Inflammatory macrophage (primary cell): ENCODE measurements at regions not wholly inside any gene's neighbourhood (a gene's known extent, or its start where the extent isn't known, plus 50 kb on each side); places are given as distances from the start of the nearest gene placed in this dataset.

Experiments
- DNase-seq, 2 donors: peaks; one replicate each; pipeline ENCODE4 v3.0.0-alpha.2; 2020 to 2022

DNA sequence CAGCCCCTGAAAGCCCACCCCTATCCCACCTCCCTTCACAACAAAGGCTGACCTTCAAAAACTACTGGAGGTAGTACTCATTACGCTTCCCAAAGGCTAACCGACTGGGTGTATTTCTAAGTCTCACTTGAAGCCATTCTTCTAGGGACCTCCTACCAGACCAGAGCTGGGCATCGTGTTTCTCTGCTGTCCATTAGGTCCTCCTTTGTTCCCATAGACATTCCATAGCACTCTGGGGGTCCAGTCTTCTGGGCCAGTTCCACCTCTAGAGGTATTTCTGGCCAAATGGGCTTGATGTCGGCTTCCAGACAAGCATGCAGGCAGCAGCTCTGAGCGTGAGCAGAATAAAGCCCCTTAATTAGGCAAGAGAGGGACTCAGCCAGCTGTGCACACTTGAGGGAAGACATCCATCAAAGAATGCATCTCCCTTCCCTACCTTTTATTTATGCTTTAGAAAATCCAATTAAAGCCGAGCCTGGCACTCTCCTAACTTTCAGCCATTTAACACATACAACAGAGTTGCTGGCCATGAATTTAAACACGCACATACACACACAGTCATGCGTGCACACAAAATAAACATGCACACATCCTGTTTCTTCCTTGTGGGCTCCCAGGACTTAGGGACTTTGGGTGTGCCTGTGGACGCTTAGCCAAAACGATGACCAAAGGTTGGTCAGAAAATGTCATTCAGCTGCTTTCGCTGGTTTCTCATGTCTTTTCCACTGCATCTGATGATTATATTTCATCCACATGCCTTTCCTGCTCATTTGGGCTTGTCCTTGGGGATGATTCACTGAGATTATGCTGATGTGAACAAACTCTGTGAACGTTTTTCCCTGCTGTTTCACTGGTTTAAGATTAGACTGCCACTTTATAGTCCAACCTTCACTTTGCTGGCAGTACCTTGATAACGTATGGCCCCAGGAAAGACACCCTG is 362.0 kb upstream of the NFE2L3 start:
- no peak for DNase-seq

DNA sequence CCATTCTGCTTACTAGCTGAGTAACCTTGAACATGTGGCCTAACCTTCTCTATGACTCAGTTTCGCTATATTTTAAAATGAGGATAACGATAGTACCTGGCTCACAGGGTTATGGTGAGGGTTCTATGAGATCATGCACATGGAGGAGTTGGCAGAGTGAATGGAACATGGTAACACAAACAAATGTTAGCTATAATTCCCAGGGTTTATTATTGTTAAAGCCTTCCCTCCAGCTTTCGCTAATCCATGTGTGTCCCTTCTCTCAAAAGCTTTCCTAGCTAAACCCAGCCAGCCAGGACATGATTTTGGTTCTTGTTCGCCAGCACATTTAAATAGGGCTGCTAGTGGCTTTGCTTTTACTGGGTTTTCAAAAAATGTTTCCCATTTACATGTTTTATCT is 361.0 kb upstream of the NFE2L3 start:
- DNase-seq = no peak

DNA sequence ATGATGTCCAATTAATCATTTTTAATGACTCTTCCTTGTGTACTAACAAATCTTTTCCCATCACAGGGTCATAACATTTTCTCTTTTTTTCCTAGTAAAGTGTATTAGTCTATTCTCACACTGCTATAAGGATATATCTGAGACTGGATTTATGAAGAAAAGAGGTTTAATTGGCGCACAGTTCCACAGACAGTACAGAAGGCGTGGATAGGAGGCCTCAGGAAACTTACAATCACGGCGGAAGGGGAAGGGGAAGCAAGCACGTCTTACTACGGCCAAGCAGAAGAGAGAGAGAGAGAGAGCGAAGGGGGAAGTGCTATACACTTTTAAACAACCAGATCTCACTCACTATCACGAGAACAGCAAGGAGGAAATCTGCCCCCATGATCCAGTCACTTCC is 359.4 kb upstream of the NFE2L3 start:
- peak in 1 of 2 donors; percentile 11 for DNase-seq

DNA sequence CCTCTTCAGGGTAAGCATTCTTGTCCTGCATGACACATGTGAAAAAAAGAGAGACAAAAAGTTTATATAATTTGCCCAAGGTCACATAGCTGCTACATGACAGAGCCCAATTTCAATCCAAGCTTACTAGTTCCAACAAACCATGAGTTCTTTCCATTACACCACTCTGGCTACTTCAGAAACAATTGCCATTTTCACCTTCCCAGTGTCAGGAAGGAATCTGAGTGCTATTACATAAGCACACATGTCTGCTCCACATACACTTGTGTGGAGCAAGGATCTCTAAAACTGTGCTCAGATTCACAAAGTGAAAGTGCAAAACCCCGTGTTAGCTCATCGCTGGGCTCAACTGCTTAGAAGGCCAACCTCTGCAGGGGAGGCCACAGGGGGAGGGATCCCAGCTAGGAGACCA is 356.2 kb upstream of the NFE2L3 start:
- no peak for DNase-seq

DNA sequence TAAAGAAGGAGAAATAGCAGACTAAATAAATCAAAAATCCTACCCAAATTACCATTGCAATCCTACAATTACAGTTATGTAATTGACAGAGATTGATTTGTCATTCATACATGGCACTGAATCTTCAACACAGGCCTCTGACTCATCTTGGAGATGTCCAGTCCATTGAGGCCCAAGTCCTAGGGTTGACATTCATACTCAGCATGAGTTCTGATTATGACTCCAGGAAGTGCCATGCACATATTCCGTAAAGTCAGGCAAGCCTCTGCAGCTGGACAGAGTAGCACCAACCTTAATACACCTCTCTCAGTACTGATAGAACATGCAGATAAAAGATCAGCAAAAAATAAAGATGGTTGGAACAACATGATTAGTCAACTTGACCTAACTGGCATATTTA is 353.7 kb upstream of the NFE2L3 start:
- DNase-seq = no peak

DNA sequence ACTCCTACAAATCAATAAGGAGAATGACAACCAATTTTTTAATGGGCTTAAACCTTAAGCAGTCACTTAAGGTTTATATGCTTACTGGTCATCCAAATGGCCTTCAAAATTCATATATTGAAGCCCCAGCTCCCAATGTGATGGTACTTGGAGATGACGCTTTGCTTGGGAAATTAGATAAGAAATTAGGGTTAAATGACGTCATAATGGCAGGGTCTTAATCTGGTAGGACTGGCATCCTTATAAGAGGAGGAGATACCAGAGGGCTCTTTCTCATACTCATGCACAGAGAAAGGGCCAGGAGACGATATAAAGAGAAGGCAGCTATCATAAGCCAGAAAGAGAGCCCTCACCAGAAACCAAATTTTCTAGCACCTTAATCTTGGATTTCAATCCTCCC is 350.8 kb upstream of the NFE2L3 start:
- DNase-seq = no peak

DNA sequence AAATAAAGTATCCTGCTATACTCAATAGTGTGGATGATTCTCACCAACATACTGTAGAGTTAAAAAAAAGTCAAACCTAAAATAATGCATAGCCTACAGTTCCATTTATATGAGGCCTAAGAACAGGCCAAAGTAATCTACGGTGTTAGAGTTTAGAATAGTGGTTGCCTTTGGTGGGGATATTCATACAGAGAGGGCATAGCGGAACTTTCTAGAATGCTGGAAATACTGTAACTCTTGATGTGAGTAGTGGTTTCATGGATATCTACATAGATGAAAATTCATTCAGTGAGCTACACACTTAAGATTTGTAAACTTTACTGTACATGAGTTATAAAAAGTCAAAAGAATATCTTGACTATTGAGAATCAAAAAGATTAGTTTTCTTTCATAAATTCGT is 349.9 kb upstream of the NFE2L3 start:
- no peak for DNase-seq

DNA sequence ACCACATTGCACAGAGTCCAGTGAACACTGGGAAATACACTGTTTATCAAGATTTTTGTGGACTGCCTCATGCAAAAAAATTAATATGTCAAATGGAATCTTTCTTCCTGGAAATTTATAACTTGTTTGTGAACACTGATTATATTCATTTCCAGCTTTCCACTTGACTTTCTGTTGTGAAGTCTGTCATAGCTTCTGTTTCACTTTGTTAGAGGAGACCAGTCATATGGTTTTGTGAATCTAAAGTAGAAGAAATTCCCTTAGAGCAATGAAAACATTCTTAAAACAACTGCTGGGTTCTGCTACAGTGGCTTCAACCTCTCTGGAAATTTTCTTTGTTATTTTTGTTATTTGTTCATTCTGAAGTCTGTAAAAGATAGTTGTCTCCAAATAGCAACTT is 349.5 kb upstream of the NFE2L3 start:
- DNase-seq = no peak

DNA sequence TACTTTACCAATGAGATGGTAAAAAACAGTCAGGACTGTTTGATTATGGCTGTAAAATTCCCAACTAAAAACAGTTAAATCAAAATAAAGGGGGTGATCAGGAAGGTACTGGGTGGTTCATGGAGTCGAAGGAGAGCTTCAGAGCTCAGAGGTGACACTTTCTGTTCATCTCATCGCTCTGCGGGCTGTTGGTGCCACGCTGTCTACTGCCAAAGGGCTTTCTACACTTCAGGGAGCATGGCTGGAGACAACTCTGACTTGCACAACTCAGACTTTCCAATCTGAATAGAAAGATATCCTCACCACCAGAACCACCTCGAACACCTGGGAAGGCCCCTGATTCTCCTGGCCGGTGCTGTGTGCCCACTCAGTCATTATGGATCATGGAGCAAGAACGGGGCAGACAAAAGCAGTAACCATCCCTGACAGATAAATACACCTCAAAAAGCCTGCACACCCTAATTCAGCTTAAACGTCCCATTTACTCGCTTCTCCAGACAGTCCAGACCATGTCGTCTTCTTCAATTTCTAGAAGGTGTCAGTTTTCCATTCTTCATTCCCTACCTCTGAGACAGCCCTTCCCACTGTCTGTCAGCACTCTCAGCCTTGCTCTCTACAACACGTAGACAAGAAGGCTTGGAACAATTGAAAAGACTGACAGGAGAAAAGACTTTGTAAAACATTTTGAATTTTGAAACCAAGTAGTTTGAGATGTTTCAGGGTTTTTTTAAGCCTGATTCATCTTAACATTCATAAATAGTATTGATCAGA is 348.7 kb upstream of the NFE2L3 start:
- no peak for DNase-seq

DNA sequence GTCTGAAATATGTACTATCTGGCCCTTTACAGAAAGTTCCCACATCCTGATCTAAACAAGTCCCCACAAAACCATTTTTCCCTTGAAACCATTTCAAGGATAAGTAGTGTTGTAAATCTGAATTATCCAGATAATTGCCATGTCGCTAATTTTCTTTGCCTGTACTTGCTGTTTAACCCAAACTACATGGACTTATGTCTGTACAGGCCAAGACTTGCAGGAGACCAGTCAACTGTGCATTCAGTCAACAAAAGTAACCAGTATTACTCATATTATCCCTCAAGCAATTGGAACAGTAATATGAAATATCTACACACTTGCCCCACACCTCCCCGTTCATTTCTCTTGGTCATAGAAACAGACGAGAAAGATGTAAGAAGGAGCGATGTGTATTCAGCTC is 347.8 kb upstream of the NFE2L3 start:
- DNase-seq = no peak

DNA sequence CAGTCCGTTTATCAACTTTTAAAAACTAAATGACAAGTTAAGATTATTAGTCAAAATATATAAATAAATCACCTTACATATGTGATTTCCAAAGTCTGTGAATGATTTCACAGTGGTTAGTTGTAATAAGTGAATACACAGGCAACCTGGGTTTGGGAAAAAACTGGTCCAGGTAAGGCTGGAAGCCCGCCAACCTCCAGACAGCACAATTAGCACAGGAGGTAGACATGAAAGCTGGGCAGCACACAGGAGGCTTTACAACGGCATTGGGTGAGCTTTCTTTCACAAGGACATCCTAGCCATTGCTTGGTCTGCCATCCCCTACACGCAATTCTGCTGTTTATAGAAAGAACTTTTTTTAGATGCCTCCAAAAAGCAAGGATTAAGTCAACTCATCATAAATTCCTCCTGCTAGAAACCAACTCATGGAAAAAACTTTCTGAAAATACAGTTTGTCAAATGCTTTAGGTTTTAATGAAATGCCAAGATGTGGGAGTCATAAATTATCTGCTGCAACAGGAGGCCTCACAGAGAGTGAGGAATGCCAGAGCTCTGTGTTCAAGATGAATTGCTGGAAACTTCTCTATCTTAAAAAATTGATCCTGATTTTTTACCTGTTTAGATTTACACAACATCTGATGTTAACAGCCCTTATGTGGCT is 346.8 kb upstream of the NFE2L3 start:
- no peak for DNase-seq

DNA sequence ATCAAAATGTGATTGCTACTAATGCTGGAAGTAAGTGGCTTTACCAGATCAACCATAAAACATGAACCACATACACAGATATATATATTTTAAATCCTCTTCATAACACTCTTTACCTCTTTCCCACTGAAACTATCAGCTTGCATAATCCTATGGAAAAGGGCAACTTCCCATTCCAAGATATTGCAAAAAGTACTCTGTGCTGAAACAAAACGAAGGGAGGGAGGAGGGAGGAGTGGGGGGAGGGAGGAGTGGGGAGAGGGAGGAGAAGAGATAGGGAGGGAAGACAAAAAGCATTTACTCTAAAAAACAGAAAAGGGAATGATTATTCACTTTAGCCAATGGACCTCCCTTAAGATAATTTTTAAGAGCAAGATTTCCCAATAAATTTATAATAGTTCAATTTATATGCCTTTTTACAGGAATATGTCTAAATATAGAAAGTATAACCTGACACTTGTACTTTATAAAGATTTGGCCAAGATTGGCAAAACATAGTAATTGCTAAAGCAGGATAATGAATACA is 344.8 kb upstream of the NFE2L3 start:
- DNase-seq = no peak

DNA sequence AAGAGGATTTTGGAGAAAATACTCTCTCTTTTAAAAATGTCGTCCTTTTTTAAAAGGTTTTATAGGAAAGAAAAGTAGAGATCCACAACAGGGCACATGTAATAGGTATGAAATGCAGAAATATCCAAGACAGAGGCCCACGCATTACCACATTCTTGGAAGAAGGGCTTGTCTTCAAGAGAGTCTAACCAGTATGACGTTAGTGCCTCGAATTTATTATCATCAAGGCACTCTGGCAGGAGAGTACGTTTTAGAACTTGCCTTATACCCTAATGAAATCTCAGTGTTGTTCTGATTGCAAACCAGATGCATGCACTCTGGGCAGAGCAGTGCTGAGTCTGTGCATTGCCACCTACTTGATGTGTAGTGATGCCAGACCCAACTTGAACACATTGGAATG is 342.6 kb upstream of the NFE2L3 start:
- DNase-seq = no peak

DNA sequence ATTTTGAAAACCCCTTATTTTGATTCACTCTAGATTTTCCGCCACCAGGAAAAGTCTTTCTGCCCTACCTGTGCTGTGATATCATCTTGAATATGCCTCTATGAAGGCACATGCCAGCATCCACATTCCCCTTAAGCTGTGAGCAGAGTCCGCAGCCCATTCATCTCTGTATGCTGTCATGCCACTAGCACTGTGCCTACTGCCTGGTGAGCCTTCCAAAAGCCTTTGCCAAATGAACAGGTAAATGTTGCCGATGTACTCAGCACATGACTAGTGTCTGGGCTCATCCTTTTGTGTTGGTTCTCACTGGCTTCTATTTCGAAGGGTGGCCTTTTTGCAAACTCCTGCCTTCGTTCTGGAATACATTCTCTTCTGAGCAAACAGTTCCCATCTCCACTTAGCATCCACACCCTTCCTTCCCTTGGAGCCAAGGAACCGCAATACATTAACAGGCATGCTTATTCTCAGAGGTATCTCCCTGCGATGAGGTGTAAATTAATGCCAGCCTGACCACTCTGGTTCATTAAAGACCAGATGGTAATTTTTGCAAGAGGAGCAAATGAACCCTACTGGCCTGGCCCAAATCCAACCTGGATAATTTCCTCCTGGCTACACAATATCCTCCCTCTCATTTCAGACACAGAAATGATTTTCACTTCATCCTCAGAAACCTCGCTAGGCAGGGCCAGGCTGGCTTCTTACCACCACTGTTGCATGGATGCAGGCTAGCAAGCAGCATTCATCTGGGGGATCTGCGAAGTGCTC is 339.7 kb upstream of the NFE2L3 start:
- DNase-seq = no peak

DNA sequence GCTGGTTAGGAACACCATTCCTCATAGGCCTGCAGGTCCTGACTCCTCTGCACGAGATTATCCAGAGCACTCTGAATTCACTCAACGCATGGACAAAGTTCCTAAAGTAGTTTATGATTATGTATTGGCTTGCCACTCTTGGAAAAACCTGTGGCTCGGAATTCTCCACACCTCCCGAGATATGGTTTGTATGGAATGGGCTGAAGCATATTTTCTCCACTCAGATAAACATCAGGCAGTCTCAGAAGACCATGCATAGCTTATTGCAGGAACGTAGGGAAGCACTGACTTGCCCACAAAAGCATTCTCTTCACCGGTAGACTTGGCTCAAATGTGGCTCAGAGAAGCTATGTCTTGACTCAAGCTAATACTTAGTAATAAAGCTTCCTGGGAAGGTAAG is 338.6 kb upstream of the NFE2L3 start:
- no peak for DNase-seq

DNA sequence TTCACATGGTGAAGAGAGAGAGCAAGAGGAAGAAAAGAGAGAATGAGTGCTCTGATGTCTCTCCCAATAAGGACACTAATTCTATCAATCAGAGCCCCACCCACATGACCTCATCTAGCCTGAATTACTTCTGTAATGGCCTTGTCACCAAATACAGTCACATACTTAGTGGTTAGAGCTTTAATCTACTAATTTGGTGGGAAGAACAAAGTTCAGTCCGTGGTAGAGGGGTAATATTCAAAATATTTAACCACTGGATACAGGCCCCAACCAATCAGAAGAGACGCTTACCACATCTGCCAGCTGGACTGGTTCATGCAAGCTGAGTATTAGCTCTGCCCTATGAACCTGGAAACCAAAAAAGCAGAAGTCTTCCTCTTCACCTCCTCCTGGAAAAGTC is 336.3 kb upstream of the NFE2L3 start:
- no peak for DNase-seq

DNA sequence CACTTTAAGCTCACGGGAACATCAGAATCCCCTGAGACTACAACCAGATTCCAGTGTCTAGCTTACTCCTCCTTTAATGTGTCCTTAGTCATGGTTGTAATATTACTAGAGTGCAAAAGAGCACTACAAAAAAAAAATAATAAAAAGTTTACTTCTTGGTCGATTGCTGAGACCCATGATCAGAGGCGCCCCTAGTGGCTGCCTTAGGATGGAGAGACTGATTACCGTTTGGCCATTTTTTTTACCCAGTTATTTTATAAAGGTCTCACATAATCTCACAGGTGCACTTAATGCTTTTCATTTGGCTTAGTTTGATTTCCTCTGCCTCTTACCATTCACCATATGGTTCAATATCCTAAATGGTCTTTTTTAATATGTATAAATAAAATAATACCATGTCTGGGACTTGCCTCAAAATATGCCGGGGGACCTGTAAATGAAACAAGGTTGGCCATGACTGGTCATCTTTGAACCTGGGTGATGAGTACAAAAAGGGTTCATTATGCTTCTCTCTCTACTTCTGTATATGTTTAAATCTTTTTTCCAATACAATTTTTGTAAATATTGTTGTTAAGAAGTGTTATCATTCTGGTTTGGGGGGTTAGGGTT is 331.5 kb upstream of the NFE2L3 start:
- no peak for DNase-seq

DNA sequence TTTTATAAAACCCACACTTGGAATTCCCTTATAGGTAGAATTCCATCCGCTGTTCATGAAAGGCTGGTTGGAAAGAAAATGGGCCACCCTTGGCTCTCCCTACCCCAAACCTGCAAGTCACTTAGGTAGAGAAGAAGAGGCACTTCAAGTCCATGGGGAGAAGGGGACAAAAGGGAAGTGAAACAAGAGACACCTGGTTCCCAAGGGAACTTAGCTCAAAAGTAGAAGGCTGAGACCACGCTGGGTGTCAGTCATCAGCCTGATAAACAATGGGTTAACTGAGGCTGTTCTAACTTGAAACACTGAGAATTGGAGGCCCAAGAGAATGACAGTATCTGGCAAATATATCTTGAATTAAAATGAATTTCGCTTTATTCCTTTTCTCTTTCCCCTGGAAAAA is 330.8 kb upstream of the NFE2L3 start:
- DNase-seq = no peak

DNA sequence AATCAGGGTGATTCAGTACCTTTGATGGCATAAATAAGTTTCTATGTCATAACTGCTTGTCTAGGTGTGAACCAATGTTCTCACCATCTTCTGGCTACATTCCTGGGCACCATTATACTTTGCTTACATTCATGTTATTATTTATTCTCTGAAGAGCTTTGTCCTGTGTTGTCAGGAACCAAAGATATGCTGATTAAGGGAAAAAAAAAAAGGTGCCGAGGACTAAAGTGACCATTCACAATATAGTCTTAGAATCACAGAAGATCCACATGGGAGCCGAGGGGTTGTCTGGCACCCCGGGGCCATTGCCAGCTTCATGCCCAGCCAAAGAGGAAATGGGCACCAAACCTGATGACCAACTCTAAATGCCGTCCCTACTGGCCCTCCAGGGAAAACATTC is 329.2 kb upstream of the NFE2L3 start:
- no peak for DNase-seq

DNA sequence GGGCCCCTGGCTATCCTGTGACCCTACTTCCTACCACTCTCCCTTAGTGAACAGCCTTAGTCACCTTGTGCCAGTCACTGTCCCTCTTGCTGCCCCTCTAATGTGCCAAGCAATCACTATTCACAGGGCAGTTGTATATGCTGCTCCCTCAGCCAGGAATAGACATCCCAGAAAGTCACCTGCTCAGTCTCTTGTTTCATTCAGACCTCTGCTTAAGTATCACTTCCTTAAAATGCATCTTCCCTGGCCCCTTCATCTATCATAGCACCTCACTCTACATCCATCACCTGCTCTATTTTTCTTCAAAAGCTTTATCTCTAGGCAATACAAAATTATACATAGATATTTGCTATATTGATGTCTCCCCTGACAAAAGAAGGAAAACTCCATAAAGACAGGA is 328.4 kb upstream of the NFE2L3 start:
- DNase-seq = no peak

DNA sequence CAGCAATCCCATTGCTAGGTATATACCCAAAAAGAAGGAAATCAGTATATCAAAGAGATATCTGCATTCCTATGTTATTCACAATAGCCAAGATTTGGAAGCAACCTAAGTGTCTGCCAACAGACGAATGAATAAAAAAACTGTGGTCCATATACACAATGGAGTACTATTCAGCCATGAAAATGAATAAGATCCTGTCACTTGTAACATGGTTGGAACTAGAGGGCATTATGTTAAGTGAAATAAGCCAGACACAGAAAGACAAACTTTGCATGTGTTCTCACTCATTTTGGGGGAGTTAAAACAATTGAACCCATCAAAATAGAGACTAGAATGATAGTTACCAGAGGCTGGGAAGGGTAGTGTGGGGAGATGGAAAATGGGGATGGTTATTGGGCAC is 323.5 kb upstream of the NFE2L3 start:
- no peak for DNase-seq

DNA sequence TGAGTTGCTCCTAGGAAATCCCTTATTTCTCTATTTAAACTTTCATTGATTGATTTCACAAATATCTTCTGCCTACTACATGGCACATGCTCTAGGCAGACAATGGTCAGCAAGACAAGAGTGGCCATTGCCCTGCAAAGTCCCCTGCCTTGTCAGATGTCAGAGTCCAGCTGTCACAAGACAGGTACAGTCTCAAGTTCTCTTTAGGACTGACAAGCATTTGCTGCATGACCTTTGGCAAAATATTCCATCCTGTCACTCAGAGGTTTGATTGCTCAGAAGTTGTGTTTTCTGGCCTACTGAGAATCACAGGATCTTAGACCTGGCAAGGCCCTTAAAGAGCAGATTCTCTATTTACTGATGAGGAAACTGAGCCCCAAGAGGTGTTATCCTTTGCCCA is 322.3 kb upstream of the NFE2L3 start:
- no peak for DNase-seq
